GM20431 (cell line): ENCODE measurements at regions not wholly inside any gene's neighbourhood (a gene's known extent, or its start where the extent isn't known, plus 50 kb on each side); places are given as distances from the start of the nearest gene placed in this dataset.
"Not testable (repeated sequence)": the region's sequence is repeated elsewhere in the genome, so short reads cannot be mapped to it uniquely, and the experiment has no call there.

Source experiments
- in situ Hi-C: fragments of 300-500 bp; cut with MseI, MboI; formaldehyde crosslinking; loops from one replicate; pipeline ENCODE4 v1.15.0; 2020; ENCODE audit warnings: low sequenced_read_pairs; ENCODE audit not compliant: unreplicated experiment

DNA sequence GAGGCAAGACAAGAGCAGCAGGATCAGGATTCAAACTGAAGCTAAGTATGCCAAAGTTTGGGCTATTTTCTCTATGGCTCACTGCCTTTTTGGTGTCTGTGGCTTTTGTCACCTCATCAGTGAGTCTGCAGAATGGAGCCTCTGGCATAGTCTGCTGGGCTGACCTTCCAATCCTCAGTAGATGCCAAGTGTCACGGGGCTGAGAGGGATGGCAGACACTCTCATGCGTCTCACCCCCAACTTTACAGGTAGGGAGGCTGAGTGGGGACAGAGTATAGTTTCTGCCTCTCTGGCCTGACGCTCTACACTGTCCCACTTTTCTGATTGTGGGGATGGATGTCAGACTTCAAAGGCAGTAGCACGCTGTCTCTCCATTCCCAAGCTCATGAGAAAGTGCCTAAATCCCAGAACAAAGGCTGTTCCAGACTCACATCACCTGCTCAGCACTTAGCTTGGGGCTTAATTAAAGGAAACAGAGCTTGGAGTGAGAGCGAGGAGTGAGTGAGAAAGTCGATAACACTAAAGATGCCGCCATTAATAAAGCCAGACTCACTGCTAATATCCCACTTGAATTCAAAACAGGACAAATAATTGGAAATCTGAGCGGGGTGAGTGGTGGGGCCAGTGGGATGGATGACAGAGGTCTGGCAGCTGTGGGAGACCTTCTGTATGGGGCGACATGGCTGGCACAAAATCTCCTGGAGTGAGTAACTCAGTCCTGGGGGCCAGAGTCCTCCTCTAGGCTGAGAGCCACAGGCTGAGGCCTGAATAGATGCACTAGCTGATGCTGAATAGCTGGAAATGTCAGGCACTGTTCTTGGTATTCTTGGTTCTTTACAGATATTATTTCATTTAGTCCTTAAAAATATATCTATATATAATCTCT is 78.4 kb upstream of the MRPS22 start:
- in situ Hi-C loops: no loop called here

DNA sequence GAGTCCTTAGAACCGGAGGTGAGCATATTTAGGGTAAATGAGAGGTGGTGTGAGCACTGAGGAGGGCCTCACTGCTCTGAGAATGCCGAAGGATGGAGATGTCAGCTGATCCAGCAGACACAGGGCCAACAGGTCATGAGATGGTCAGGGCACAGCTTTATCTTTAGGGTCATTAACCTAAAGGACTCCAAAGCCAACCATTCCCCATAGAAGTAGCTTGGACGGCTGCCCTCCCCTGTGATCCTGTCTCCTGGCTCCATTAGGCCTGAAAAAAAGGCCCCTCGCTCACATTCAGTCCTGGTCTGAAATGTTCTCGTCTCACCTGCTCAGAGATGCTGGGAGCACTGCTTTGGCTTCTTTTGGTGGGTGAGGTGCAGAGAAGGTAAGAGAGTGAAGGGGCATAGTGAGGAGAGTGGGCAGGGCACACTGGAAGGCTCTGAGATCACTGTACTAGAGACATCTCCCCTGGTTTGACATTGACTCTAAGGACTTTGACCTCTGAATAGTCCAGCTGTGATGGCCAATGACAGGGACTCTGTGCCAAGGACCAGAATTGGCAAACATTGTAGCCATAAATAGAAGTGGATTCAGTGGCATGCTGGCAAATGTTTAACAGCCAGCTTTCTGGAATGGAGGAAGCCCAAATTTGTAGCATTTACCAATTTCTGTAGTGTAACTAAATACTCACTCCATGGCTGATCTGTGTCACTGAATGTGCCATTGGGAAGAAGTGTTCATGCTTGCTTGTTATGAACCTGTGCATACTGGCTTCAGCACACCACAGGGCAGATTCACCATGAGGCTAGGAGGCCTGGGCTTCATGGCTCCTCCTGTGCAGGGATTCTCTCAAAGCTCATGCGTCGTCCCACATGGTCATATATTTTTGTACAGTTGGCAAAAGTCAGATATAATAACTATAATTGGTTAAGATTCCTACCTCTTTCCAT is 76.2 kb upstream of the MRPS22 start:
- in situ Hi-C loops: no loop called here

DNA sequence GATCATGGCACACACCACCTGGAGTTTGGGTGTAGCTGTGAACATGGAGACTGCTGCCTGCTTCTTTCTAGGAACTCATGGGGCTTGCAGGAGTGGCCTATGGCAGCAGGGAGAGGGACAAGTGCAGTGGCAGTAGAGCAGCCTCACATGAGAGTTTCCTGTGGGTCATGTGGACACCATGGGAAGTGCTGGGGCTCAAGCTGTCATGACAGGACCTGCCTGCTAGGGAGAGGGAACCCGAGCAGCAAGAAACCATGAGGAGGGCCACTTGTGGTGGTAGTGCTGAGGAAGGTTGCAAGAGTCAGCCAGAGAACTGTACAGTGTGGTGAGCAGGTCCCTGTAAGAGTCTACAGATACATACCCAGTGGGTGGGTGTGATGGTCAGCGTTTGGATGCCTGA is 73.8 kb upstream of the MRPS22 start:
- in situ Hi-C loops: no loop called here

DNA sequence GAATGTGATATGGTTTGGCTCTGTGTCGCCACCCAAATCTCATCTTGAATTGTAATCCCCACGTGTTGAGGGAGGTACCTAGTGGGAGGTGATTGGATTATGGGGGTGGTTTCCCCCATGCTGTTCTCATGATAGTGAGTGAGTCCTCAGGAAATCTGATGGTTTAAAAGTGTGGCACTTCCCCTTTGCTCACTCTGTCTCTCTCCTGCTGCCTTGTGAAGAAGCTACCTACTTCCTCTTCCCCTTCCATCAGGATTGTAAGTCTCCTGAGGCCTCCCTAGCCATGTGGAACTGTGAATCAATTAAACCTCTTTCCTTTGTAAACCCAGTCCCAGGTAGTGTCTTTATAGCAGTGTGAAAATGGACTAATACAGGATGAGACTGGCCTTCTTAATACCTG is 73.2 kb upstream of the MRPS22 start:
- in situ Hi-C loops: not testable (repeated sequence)

DNA sequence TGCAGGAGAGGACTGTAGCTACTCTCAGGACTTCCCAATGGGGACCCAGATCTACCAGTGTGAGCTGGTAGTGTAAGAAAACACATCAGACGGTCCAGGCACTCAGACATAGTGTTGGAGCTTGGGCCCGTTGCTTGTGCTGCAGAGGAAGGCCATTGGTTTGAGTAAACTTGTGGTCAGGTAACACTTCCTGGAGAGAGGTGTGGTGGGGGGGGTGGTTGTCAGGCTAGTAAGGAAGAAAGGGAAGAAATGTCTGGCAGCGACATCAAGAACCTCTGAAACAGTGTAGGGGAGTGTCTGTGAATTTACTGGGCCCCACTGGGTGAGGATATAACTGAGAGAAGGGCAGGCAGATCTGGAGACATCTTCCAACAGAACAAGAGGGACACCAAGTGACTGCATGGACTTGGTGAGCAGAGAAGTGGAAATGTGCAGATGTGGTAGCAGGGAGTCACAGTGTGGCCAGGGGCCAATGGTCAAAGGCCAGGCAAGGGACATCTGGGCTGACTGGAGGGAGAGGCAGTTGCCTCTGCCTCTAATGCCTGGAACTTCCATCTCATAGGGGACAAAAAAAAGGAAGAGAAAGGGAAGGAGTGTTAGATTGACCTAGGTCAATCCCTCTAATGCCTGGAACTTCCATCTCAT is 63.7 kb upstream of the MRPS22 start:
- in situ Hi-C loops: no loop called here

DNA sequence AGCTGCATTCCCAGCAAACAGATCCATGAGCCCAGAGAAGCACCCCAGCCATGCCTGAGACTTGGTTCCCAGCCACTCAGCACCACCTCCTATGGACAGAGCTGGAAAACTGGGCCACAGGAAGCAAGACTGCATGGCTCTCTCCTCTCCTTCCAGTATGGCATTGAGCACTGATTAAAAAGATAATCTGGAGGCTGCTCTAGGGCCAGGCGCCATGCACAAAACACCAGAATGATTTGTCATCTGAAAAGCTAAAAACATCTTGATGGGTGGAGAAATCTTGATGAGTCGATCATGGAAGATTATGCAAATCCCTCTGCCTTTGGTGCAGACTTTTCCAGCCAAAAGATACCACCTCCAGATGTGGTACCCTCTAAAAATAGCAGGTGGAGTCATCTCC is 62.7 kb upstream of the MRPS22 start:
- in situ Hi-C loops: no loop called here

DNA sequence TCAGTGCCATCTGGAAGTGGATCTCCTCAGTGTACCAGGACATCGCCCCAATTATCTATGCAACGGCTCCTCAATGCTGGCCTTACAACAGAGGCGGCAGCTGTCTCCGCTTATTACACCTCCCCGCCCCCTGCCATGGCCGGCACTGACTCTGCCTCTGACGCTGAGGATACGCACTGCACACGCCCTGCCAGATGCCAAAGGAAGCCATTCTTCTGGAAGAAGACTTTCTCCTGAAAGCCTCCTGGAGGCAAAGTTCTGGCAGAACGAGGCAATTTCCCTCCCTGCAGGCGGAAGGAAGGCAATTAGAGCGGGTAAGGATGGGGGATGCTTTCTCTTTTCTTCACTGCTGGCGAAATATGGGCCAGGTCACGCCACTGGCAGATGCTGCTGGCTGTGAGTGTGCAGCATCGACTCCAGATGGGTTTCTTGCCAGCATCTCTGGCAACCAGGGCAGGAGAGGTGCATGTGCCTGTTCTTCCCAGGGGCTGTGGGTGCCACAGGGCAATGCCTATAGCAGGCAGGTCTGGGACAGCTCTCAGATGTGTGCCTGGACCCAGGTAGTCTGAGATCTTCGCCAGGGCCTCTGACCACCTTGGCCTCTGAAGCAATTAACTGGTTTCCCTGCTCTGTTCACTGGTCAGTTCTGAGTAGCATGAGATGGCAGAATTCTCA is 62.2 kb upstream of the MRPS22 start:
- in situ Hi-C loops: no loop called here

DNA sequence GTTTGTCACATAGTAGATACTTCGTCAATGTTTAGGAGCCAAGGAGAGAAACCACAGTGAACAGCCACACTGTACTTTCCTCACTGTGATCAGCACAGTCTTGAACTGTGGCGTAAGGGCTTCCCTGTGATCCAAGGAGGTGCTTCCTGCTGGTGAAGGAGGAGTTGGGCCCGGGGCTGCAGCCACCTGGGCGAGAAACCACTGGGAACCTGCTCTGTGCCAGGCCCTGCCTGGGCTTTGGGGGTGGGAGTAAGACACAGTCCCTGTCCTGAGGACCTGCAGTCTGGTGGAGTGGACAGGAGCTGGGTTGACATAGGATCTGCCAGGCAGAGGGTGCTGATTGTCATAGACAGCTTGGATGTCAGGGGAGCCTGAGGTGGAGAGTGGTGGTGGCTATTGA is 60.5 kb upstream of the MRPS22 start:
- in situ Hi-C loops: no loop called here

DNA sequence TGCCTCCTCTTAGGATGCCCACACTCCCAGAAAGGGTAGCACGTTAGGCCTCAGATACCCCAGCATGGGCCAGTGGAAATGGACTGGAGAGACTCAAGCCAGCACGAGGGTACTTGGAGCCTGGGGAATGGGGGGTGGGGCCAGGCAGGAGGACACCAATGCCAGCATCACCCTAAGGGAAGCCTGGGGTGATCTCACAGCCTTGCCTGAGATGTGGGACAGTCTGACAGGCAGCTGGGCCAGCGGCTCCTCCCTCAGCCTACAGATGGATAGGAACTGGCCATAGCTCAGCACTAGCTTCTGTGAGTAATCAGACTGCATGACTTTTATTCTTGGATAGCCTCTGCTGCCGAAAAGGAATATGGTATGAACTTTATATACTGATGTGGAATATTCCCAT is 59.6 kb upstream of the MRPS22 start:
- in situ Hi-C loops: no loop called here

DNA sequence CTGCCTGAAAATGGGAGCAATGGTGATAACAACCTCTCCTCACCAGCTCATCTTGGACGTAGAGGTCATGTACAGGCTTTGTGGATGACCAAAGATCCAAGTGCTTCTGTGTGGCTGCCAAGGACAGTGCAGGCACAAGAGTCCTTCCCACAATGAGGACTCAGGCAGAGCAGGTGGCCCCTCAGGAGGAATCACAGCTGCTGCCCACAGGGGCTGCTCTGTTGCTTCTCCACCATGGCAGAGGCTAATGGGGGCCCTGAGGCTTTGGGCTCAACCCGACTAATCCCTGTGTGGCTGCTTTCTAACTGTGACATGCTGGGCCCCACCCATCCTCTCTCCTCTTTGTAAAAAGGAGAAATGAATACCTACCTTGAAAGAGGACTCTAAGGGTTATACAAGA is 58.1 kb upstream of the MRPS22 start:
- in situ Hi-C loops: no loop called here

DNA sequence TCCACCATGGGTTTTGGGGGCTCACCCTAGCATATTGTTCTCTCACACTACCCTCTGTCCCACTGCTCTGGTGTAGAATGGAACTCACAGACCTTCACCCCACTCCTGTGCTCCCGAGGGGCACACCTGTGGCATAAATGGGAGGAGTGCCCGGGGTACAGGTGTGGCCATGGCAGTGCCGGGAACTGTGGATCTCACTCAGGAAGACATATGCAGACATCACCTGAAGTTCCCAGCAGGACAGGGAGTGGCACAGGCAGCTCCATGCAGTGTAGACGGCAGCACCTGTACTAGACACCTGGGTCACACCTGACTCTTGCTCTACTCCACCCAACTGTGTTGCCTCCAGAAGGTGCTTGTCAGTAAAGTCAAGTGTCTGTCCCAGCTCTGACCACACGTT is 57.6 kb upstream of the MRPS22 start:
- in situ Hi-C loops: no loop called here

DNA sequence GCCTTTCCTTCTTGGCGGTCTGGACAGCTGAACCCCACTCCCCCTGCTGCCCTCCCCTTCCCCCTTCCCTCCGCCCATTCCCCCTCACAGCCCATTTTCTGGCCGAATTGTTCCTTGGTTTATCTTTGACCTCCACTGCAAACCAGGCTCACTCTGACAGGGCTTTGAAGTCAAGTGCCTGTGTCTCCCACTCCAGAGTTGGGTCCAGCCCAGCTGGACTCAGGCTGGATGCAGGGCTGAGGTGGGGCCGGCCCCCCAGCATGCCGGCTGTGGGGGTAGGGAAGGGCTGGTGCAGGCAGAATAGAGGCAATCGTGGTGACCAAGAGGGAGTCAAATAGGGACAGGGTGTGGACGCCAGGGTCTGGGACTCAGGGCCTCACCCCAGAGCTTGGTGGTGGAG is 57.0 kb upstream of the MRPS22 start:
- in situ Hi-C loops: no loop called here

DNA sequence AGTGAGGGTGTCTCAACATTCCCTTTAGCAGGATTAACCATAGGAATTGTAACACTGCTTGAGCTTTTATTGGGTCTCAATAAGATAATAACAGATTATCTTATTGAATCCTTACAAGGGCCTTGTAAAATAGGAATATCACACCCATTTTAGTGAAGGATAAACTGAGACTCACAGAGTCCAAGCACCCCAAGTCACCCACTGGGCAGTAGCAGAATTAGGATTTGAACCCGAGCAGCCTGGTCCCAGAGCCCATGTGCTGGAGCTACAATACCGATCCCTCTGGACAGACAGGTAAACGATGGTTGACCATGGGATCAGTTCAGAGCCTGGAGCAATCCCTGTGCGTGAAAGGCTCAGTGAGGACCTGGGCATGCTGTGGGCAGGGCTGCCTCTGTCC is 56.3 kb upstream of the MRPS22 start:
- in situ Hi-C loops: no loop called here

DNA sequence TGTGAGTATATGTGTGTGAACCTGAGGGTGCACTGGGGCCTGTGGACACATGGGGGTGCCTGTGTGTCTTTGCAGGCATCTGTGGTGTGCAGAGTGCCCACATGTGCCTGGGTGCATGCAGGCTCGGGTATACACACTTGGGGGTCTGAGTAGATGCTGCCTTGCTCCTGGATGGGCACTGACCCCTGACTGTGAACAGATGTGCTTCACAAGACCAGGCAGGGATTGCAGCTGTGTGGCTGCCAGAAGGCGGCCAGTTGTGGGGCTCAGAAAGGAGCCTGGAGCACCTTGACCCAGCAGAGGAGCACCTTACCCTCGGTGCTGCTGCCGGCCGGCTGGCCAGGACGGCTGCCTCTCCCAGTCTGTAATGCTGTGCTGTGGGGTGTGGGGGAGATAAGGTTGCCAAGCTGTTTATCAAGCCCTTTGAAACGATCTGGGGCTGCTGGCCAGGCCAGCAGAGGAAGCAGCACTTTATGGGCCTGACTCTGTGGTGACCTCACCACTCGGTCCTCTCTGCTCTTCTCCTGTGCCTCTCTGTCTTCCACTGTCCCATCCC is 55.5 kb upstream of the MRPS22 start:
- in situ Hi-C loops: no loop called here

DNA sequence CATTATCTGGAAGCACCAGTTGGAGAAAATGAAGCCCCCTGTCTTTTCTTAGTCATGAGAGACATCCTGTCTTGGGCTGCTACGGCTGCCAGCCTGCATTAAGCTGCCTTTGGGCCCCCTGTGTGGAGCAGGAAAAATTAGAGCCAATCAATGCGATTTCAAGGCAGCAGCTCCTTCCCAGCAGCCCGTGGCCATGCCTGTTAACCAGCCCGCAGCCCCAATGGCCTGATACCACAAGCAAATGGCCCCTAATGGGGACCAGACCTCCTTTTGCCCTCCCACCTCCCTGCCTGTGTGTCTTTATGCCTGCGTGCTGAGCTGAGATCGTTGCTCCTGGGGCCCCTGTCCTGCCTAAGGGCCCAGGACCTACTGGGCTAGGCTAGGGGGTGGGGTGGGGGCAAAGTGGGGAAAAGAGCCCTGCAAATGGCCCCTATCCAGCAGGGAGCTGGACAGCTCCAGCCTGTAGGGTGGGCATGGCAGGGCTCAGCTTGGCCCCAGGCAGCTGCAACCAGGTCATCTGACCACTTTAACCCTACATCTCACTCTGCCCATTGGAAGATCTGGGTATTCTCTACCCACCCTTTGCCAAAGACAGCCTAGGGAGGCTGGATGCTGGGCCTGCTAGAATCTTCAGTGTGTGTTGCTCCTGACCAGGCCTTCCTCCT is 53.8 kb upstream of the MRPS22 start:
- in situ Hi-C loops: no loop called here

DNA sequence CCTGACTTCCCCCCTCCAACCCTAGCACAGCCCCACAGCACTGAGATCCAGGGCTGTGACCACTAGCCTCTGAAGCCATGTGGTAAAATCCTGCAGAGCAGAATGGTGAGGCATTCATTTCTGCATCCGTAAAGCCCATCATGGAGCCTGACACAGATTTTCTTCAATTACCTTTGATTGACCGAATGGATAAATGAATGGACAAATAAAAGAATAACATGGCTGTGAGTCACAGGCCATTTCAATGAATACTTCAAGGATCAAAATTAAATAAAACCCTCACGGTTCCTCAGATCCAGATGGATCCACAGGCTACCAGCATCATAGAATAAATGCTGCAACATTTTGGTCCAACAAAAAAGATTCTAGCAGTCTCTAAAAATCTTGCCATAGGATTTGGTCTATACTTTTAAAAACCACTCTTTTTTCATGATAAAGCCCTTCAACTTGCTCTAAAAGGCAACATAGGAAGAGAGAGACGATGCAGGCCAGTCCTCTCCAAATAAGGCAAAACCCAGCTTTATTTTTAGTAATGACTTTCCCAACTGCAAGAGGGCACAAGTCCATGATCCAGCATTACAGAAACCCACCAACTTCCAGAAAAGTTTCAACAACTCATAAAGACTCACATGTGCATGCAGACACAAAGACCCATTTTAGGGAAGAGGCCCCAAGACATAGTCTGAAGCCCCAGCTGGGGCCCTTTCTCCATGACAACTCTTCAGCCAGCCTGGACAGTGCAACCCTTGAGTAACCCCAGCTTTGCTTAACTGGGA is 52.4 kb upstream of the MRPS22 start:
- in situ Hi-C loops: no loop called here

DNA sequence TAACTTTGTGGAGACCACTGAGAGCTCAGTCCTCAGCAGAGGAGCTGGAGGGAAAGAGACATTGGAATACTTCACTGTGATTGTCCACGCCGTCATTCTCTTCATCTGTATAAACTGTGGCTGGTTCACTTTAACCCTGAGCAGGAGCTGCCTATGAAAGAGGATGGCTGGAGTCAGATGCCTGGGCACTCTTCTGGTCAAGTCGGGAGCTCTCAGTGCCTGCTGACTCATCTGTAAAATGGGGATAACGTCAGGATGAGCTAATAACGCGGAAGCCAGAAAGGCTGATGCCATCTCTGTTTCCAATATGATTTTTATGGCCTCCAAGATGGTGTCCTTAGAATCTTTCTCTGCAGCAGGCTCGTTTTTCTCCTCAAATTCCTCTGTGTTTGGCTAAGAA is 51.6 kb upstream of the MRPS22 start:
- in situ Hi-C loops: no loop called here
